CD4-positive, alpha-beta T cell treated with Interleukin-6 for 4 hours (primary cell): ENCODE measurements at regions not wholly inside any gene's neighbourhood (a gene's known extent, or its start where the extent isn't known, plus 50 kb on each side); places are given as distances from the start of the nearest gene placed in this dataset.

Source experiments
- DNase-seq: peaks from one replicate; pipeline ENCODE4 v3.0.0-alpha.2; 2020; ENCODE audit warnings: mixed read lengths

- DNase-seq: no peak
Observed at GRCh38 chr15:96747291-96747690, 416.8 kb downstream of the NR2F2 start.

- no peak for DNase-seq
Observed at GRCh38 chr15:96750361-96750760, 419.9 kb downstream of the NR2F2 start.

- no peak for DNase-seq
Observed at GRCh38 chr15:96756146-96756545, 425.6 kb downstream of the NR2F2 start.

- DNase-seq: no peak
Observed at GRCh38 chr15:96756656-96757055, 426.2 kb downstream of the NR2F2 start.

GRCh38 chr15:96762566-96762965, 432.1 kb downstream of the NR2F2 start:
- DNase-seq: no peak

GRCh38 chr15:96764501-96764900, 434.0 kb downstream of the NR2F2 start:
- DNase-seq: no peak

GRCh38 chr15:96764946-96765345, 434.4 kb downstream of the NR2F2 start:
- DNase-seq: no peak

GRCh38 chr15:96766366-96766765, 435.9 kb downstream of the NR2F2 start:
- no peak for DNase-seq

GRCh38 chr15:96767703-96768434, 437.4 kb downstream of the NR2F2 start:
- DNase-seq: no peak

- no peak for DNase-seq
Observed at GRCh38 chr15:96768435-96768789, 437.9 kb downstream of the NR2F2 start.

- no peak for DNase-seq
Observed at GRCh38 chr15:96771035-96771434, 440.5 kb downstream of the NR2F2 start.

GRCh38 chr15:96774216-96774615, 443.7 kb downstream of the NR2F2 start:
- no peak for DNase-seq

- DNase-seq: no peak
Observed at GRCh38 chr15:96783746-96784145, 453.2 kb downstream of the NR2F2 start.

- DNase-seq: no peak
Observed at GRCh38 chr15:96790004-96790403, 459.5 kb downstream of the NR2F2 start.

GRCh38 chr15:96792216-96792615, 461.7 kb downstream of the NR2F2 start:
- no peak for DNase-seq

GRCh38 chr15:96796841-96797240, 466.3 kb downstream of the NR2F2 start:
- no peak for DNase-seq

- no peak for DNase-seq
Observed at GRCh38 chr15:96801576-96802150, 471.2 kb downstream of the NR2F2 start.

GRCh38 chr15:96802611-96803255, 472.2 kb downstream of the NR2F2 start:
- no peak for DNase-seq

- DNase-seq: no peak
Observed at GRCh38 chr15:96804754-96805153, 474.3 kb downstream of the NR2F2 start.

- no peak for DNase-seq
Observed at GRCh38 chr15:96807361-96807760, 476.9 kb downstream of the NR2F2 start.

GRCh38 chr15:96817900-96818299, 487.4 kb downstream of the NR2F2 start:
- no peak for DNase-seq

GRCh38 chr15:96818861-96819260, 488.4 kb downstream of the NR2F2 start:
- DNase-seq: no peak

- DNase-seq: no peak
Observed at GRCh38 chr15:96827981-96828380, 497.5 kb downstream of the NR2F2 start.

- DNase-seq: no peak
Observed at GRCh38 chr15:96837241-96837970, 506.9 kb downstream of the NR2F2 start.
